ENCODE measurements at regions not wholly inside any gene's neighbourhood (a gene's known extent, or its start where the extent isn't known, plus 50 kb on each side); places are given as distances from the start of the nearest gene placed in this dataset.

GRCh38 chr1:68294367-68295066, 62.2 kb upstream of the WLS start:
- TF ChIP-seq POLR2A (IDR thresholded peaks at IDR 0.05) (no peak), CTCF (IDR thresholded peaks at IDR 0.05) (no peak)
